Loucy (cell line): ENCODE measurements at regions not wholly inside any gene's neighbourhood (a gene's known extent, or its start where the extent isn't known, plus 50 kb on each side); places are given as distances from the start of the nearest gene placed in this dataset.

Experiments used
- EZH2phosphoT487 ChIP-seq: fragments of 200-600 bp; IDR thresholded peaks from 2 replicates; pipeline ENCODE4 v1.6.1; 2018; ENCODE audit warnings: antibody characterized with exemption, mild to moderate bottlenecking, moderate library complexity, borderline replicate concordance
- TF ChIP-seq, protein P1 (sequence below): fragments of 200-600 bp; sonication (generic); conservative IDR thresholded peaks from 2 replicates; pipeline ENCODE4 v1.5.1; 2014; ENCODE audit warnings: mild to moderate bottlenecking, antibody characterized with exemption, low read length

GRCh38 chr2:128425731-128426620, 107.3 kb upstream of the HS6ST1 start:
- TF ChIP-seq, protein P1, sequence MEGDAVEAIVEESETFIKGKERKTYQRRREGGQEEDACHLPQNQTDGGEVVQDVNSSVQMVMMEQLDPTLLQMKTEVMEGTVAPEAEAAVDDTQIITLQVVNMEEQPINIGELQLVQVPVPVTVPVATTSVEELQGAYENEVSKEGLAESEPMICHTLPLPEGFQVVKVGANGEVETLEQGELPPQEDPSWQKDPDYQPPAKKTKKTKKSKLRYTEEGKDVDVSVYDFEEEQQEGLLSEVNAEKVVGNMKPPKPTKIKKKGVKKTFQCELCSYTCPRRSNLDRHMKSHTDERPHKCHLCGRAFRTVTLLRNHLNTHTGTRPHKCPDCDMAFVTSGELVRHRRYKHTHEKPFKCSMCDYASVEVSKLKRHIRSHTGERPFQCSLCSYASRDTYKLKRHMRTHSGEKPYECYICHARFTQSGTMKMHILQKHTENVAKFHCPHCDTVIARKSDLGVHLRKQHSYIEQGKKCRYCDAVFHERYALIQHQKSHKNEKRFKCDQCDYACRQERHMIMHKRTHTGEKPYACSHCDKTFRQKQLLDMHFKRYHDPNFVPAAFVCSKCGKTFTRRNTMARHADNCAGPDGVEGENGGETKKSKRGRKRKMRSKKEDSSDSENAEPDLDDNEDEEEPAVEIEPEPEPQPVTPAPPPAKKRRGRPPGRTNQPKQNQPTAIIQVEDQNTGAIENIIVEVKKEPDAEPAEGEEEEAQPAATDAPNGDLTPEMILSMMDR = no peak
- TF ChIP-seq EZH2phosphoT487 = no peak
